Omental fat pad (tissue), 3 donors: ENCODE measurements at regions not wholly inside any gene's neighbourhood (a gene's known extent, or its start where the extent isn't known, plus 50 kb on each side); places are given as distances from the start of the nearest gene placed in this dataset. TPM values are rescaled to one million over a fixed set of nuclear protein-coding genes. Genes with fewer than 3 reads are reported as not detected.

Source experiments
- ATAC-seq: fragments of 150-250 bp; one replicate; pipeline ENCODE4 v1.9.1; 2016; ENCODE audit warnings: mild to moderate bottlenecking, moderate library complexity; ENCODE audit not compliant: low FRiP score
- DNase-seq: peaks from one replicate; pipeline ENCODE4 v3.0.0-alpha.2; 2019; ENCODE audit warnings: low spot score
- CTCF ChIP-seq, 3 donors: fragments of 450-650 bp; IDR thresholded peaks; one replicate each; pipeline ENCODE4 v1.5.1; 2016 to 2017; ENCODE audit warnings: antibody characterized with exemption in 3 of 3, mild to moderate bottlenecking in 3 of 3, moderate library complexity in 2 of 3
- small RNA-seq: library from RNA; depleted of rRNA; stranded (forward); fragments of <200 nt; gene quantifications from one replicate; pipeline ENCODE3, GENCODE V24; 2016

- ATAC-seq, result no peak
- TF ChIP-seq CTCF (IDR thresholded peaks at IDR 0.05), result no peak
- DNase-seq, result no peak
These were observed 57.8 kb upstream of the NDST4 start for GRCh38 chr4:115171220-115171619.

DNA sequence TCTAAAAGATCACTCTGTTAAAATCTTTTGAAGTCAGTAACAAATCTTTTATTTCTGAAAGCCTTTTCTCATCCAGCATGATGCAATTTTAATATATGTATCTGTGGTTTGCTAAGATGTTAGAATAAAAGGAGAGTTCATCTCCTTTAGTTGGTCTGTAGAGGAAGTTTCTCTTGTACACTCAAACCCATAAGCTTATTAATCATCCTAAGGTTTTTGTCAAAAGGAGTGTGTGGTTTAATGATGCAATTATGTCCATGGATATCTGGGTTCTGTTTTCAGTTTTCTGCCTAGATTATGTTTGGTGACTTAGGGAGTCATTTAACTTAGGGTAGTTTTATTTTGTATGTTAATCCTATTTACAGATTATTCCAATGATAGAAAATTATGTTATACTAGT is 52.1 kb upstream of the NDST4 start:
- DNase-seq, result no peak
- no peak for TF ChIP-seq CTCF (IDR thresholded peaks at IDR 0.05)

More for the DNA sequence above, 52.1 kb upstream of the NDST4 start:
- ATAC-seq, result no peak

Small RNAs in the stretch of these regions (small RNA-seq; reads per million reads assigned to genes)
- not detected for gene RNU6-119P
